ENCODE measurements at regions not wholly inside any gene's neighbourhood (a gene's known extent, or its start where the extent isn't known, plus 50 kb on each side); places are given as distances from the start of the nearest gene placed in this dataset.

GRCh38 chr2:54385271-54385670 lies 70.9 kb upstream of the SPTBN1 start:
- Histone ChIP-seq H3F3A (ENCODE audit: insufficient read depth) (no peaks in the 10 kb centered on the region), H3K36me3 (ENCODE audit: low read length) (no peaks in the 10 kb centered on the region), H3K27me3 (ENCODE audit: low read length) (no peaks in the 10 kb centered on the region), H3K9me3 (ENCODE audit: insufficient read depth, low read length) (no peaks in the 10 kb centered on the region), H3K79me2 (ENCODE audit: insufficient read depth, low read length) (no peaks in the 10 kb centered on the region), H2AFZ (ENCODE audit: low read depth, low read length, severe bottlenecking) (no peak overlapping the region), H3K9me2 (replicated peaks; ENCODE audit: insufficient read depth, low read length) (no peaks in the 10 kb centered on the region), H4K20me1 (ENCODE audit: low read depth, low read length) (no peaks in the 10 kb centered on the region), H3K9ac (ENCODE audit: low read length) (no peak overlapping the region), H3K4me2 (ENCODE audit: low read depth, low read length, poor library complexity, severe bottlenecking) (no peak overlapping the region), H3K27ac (ENCODE audit: low read depth, low read length) (no peak overlapping the region), H3K4me3 (ENCODE audit: insufficient read depth, low read length, poor library complexity, severe bottlenecking) (no peak overlapping the region)
- no peak for TF ChIP-seq CTCF (IDR thresholded peaks at IDR 0.05; ENCODE audit: insufficient read depth, low read length, poor library complexity, severe bottlenecking)

GRCh38 chr2:54386585-54386984 lies 69.5 kb upstream of the SPTBN1 start:
- TF ChIP-seq EZH2phosphoT487 (conservative IDR thresholded peaks at IDR 0.05; ENCODE audit: low read length) (no peak), CTCF (IDR thresholded peaks at IDR 0.05; ENCODE audit: insufficient read depth, low read length, poor library complexity, severe bottlenecking) (no peak)
- Histone ChIP-seq H3K27me3 (ENCODE audit: low read length) (no peaks in the 10 kb centered on the region), H3K79me2 (ENCODE audit: insufficient read depth, low read length) (no peaks in the 10 kb centered on the region), H3F3A (ENCODE audit: insufficient read depth) (no peaks in the 10 kb centered on the region), H4K20me1 (ENCODE audit: low read depth, low read length) (no peaks in the 10 kb centered on the region), H3K36me3 (ENCODE audit: low read length) (no peaks in the 10 kb centered on the region), H3K27ac (ENCODE audit: low read depth, low read length) (no peak overlapping the region), H3K9ac (ENCODE audit: low read length) (no peak overlapping the region), H3K9me2 (replicated peaks; ENCODE audit: insufficient read depth, low read length) (no peaks in the 10 kb centered on the region), H3K4me3 (ENCODE audit: insufficient read depth, low read length, poor library complexity, severe bottlenecking) (no peak overlapping the region), H3K9me3 (ENCODE audit: insufficient read depth, low read length) (no peaks in the 10 kb centered on the region), H3K4me2 (ENCODE audit: low read depth, low read length, poor library complexity, severe bottlenecking) (no peak overlapping the region), H2AFZ (ENCODE audit: low read depth, low read length, severe bottlenecking) (no peak overlapping the region)

- H3K79me2 ChIP-seq (ENCODE audit: insufficient read depth, low read length), result no peaks in the 10 kb centered on the region
- no peak overlapping the region for H3K27ac ChIP-seq (ENCODE audit: low read depth, low read length)
- no peak overlapping the region for H3K9ac ChIP-seq (ENCODE audit: low read length)
- TF ChIP-seq EZH2phosphoT487 (conservative IDR thresholded peaks at IDR 0.05; ENCODE audit: low read length) (no peak), CTCF (IDR thresholded peaks at IDR 0.05; ENCODE audit: insufficient read depth, low read length, poor library complexity, severe bottlenecking) (no peak)
- H3K4me2 ChIP-seq (ENCODE audit: low read depth, low read length, poor library complexity, severe bottlenecking), result no peak overlapping the region
- no peak overlapping the region for H2AFZ ChIP-seq (ENCODE audit: low read depth, low read length, severe bottlenecking)
- no peaks in the 10 kb centered on the region for H3K9me3 ChIP-seq (ENCODE audit: insufficient read depth, low read length)
- no peaks in the 10 kb centered on the region for H3K36me3 ChIP-seq (ENCODE audit: low read length)
- no peak overlapping the region for H3K4me3 ChIP-seq (ENCODE audit: insufficient read depth, low read length, poor library complexity, severe bottlenecking)
- H3F3A ChIP-seq (ENCODE audit: insufficient read depth), result no peaks in the 10 kb centered on the region
- H3K27me3 ChIP-seq (ENCODE audit: low read length), result no peaks in the 10 kb centered on the region
- no peaks in the 10 kb centered on the region for H4K20me1 ChIP-seq (ENCODE audit: low read depth, low read length)
- no peaks in the 10 kb centered on the region for H3K9me2 ChIP-seq (replicated peaks; ENCODE audit: insufficient read depth, low read length)
Measured at GRCh38 chr2:54387059-54387991, 68.8 kb upstream of the SPTBN1 start.

Data from SU-DHL-6 (cell line).